ENCODE measurements at regions not wholly inside any gene's neighbourhood (a gene's known extent, or its start where the extent isn't known, plus 50 kb on each side); places are given as distances from the start of the nearest gene placed in this dataset.

GRCh38 chr5:74530326-74531050 is 110.0 kb downstream of the ENC1 start:
- no peaks in the 10 kb centered on the region for H3K4me1 ChIP-seq (ENCODE audit: control insufficient read depth in 1 of 2, insufficient read depth in 2 of 2, low read length in 2 of 2)
- no TSS peak for BruUV-seq (replicated peaks)
- ATAC-seq = no peak
- H3K27me3 ChIP-seq (ENCODE audit: insufficient read depth, low read length) = no peaks in the 10 kb centered on the region
- H3K9me2 ChIP-seq (ENCODE audit: insufficient read depth) = no peaks in the 10 kb centered on the region
- no peak overlapping the region for H2AFZ ChIP-seq (ENCODE audit: low read depth, low read length, poor library complexity, severe bottlenecking)
- ChIA-PET RAD21 (ENCODE audit: low non-redundant PET in 1 of 2, low total read pairs in 2 of 2, uncharacterized antibody in 2 of 2, unreplicated experiment in 2 of 2) (no interaction called here), POLR2A (no interaction called here), CTCF (no interaction called here)
- H3K27ac ChIP-seq (ENCODE audit: low read depth, low read length) = no peak overlapping the region
- no peaks in the 10 kb centered on the region for H3K79me2 ChIP-seq (ENCODE audit: insufficient read depth, low read length)
- H3K9ac ChIP-seq (ENCODE audit: low read length) = no peak overlapping the region
- peaks cover 0 to 8% of the 10 kb centered on the region in 2 experiments; a peak in 1 of 4 replicates for H3K9me3 ChIP-seq (ENCODE audit: control insufficient read depth in 1 of 2, insufficient read depth in 1 of 2, low read depth in 1 of 2, low read length in 2 of 2)
- intact Hi-C loops (cut with micrococcal nuclease) = no loop called here
- no peak overlapping the region for H3K4me3 ChIP-seq (replicated peaks in 1 of 2; ENCODE audit: low read depth in 1 of 2, low read length in 2 of 2)
- DNase-seq (ENCODE audit: low read depth, low spot score) = no peak
- H4K20me1 ChIP-seq (ENCODE audit: insufficient read depth) = no peaks in the 10 kb centered on the region
- no peak overlapping the region for H3K4me2 ChIP-seq (ENCODE audit: low read length)
- TF ChIP-seq ATF3 (IDR thresholded peaks at IDR 0.05) (no peak), TCF7L2 (IDR thresholded peaks at IDR 0.05; ENCODE audit: borderline replicate concordance, extremely low read depth, insufficient read depth, insufficient read length) (no peak), POLR2AphosphoS5 (IDR thresholded peaks at IDR 0.05; ENCODE audit: low read depth, low read length) (no peak), CTCF (IDR thresholded peaks at IDR 0.05 in 2 of 3, conservative IDR thresholded peaks at IDR 0.05 in 1 of 3; ENCODE audit: borderline replicate concordance in 1 of 3, insufficient read depth in 1 of 3, low read depth in 2 of 3, low read length in 2 of 3) (no peak), SIN3A (IDR thresholded peaks at IDR 0.05; ENCODE audit: low read depth) (no peak), ZFX (IDR thresholded peaks at IDR 0.05) (no peak), CBX3 (IDR thresholded peaks at IDR 0.05; ENCODE audit: low read depth) (no peak), SP1 (IDR thresholded peaks at IDR 0.05; ENCODE audit: low read depth) (no peak), ZBTB33 (IDR thresholded peaks at IDR 0.05; ENCODE audit: extremely low read depth, insufficient replicate concordance, low read length) (no peak), CEBPB (IDR thresholded peaks at IDR 0.05; ENCODE audit: low read depth) (no peak), MAX (IDR thresholded peaks at IDR 0.05) (no peak), EZH2phosphoT487 (IDR thresholded peaks at IDR 0.05; ENCODE audit: borderline replicate concordance) (no peak), EGR1 (IDR thresholded peaks at IDR 0.05; ENCODE audit: low read depth) (no peak), EZH2 (IDR thresholded peaks at IDR 0.05) (no peak), RAD21 (IDR thresholded peaks at IDR 0.05; ENCODE audit: low read depth) (no peak), ELF1 (IDR thresholded peaks at IDR 0.05; ENCODE audit: borderline replicate concordance, low read depth) (no peak), YY1 (IDR thresholded peaks at IDR 0.05; ENCODE audit: extremely low read depth, insufficient replicate concordance, low read depth, low read length) (no peak), JUND (IDR thresholded peaks at IDR 0.05) (no peak)
- no peaks in the 10 kb centered on the region for H3K36me3 ChIP-seq (ENCODE audit: control insufficient read depth in 1 of 2, insufficient read depth in 2 of 2, low read length in 2 of 2)
